HCT116 (cell line): ENCODE measurements at regions not wholly inside any gene's neighbourhood (a gene's known extent, or its start where the extent isn't known, plus 50 kb on each side); places are given as distances from the start of the nearest gene placed in this dataset.
A peak's percentile ranks its signal among the peaks of the same experiment; 100 is the strongest.

Experiments used
- ATAC-seq: fragments of 200-7000 bp; cut with Tn5 transposase; 2 replicates; pipeline ENCODE4 v1.9.1; 2020; ENCODE audit warnings: mild to moderate bottlenecking, moderate library complexity
- BruUV-seq: library from RNA; stranded (reverse); fragments of 400-500 nt; replicated peaks from 2 replicates; lab custom pipeline; 2021; lab: Mats Ljungman, UMichigan
- CTCF ChIA-PET: fragments of 300-600 bp; sonication (Branson Sonifier 250); formaldehyde crosslinking; loops from one replicate; lab custom pipeline; 2021; ENCODE audit warnings: antibody characterized with exemption; lab: Charles Lee
- POLR2A ChIA-PET: fragments of 300-600, 350-600 bp; sonication (Branson Sonifier 250); formaldehyde crosslinking; loops from one replicate; lab custom pipeline; 2021; ENCODE audit warnings: antibody characterized with exemption; lab: Charles Lee
- RAD21 ChIA-PET, 2 experiments: fragments of 300-600 bp; sonication (Branson Sonifier 250); formaldehyde crosslinking; loops; one replicate each; lab custom pipeline; 2023; ENCODE audit warnings: low total read pairs in 2 of 2; ENCODE audit not compliant: uncharacterized antibody in 2 of 2, unreplicated experiment in 2 of 2, low non-redundant PET in 1 of 2; lab: Charles Lee
- DNase-seq: peaks from one replicate; pipeline ENCODE4 v3.0.0-alpha.2; 2010; ENCODE audit warnings: low read depth, low spot score
- H2AFZ ChIP-seq: fragments of 200-600 bp; shearing (Covaris generic), sonication (generic); 2 replicates; pipeline ENCODE4 v1.6.1; 2017; ENCODE audit warnings: low read depth, mixed run types, mixed read lengths, antibody characterized with exemption, low read length; ENCODE audit not compliant: poor library complexity, severe bottlenecking
- H3K27ac ChIP-seq: 2 replicates; pipeline ENCODE4 v1.5.1; 2012; ENCODE audit warnings: low read depth, low read length
- H3K27me3 ChIP-seq: fragments of 200-600 bp; sonication (generic); 2 replicates; pipeline ENCODE4 v1.6.1; 2016; ENCODE audit warnings: mixed run types, low read length, mixed read lengths; ENCODE audit not compliant: insufficient read depth
- H3K36me3 ChIP-seq, 2 experiments: fragments of 200-500 bp in 1 of 2; fragments of 200-600 bp in 1 of 2; sonication (Bioruptor generic) in 1 of 2; sonication (generic) in 1 of 2; 2 replicates each; pipeline versions ENCODE4 v1.5.1 to v1.6.1; 2014 to 2016; ENCODE audit warnings: low read length in 2 of 2, inconsistent platforms in 1 of 2, mixed read lengths in 1 of 2, mixed run types in 1 of 2; ENCODE audit not compliant: insufficient read depth in 2 of 2, control insufficient read depth in 1 of 2
- H3K4me1 ChIP-seq, 2 experiments: fragments of 200-600 bp in 1 of 2; sonication (generic) in 1 of 2; 2 replicates each; pipeline versions ENCODE4 v1.5.1 to v1.6.1; 2012 to 2017; ENCODE audit warnings: low read length in 2 of 2, inconsistent platforms in 1 of 2, mild to moderate bottlenecking in 1 of 2, mixed read lengths in 1 of 2, mixed run types in 1 of 2, moderate library complexity in 1 of 2; ENCODE audit not compliant: insufficient read depth in 2 of 2, control insufficient read depth in 1 of 2
- H3K4me2 ChIP-seq: fragments of 200-600 bp; sonication (generic); 2 replicates; pipeline ENCODE4 v1.6.1; 2017; ENCODE audit warnings: mixed run types, low read length, mixed read lengths
- H3K4me3 ChIP-seq, 2 experiments: fragments of 200-600 bp in 1 of 2; sonication (generic) in 1 of 2; replicated peaks in 1 of 2; 2 replicates each; pipeline ENCODE4 v1.5.1; 2011 to 2016; ENCODE audit warnings: low read length in 2 of 2, control low read depth in 1 of 2, low read depth in 1 of 2, mild to moderate bottlenecking in 1 of 2, mixed read lengths in 1 of 2, mixed run types in 1 of 2
- H3K79me2 ChIP-seq: fragments of 200-600 bp; sonication (generic); 2 replicates; pipeline ENCODE4 v1.6.1; 2017; ENCODE audit warnings: mild to moderate bottlenecking, mixed run types, low read length, moderate library complexity, mixed read lengths; ENCODE audit not compliant: insufficient read depth
- H3K9ac ChIP-seq: fragments of 200-600 bp; sonication (generic); 2 replicates; pipeline ENCODE4 v1.6.1; 2016; ENCODE audit warnings: low read length, mixed read lengths
- H3K9me2 ChIP-seq: fragments of 200-600 bp; sonication (generic), shearing (Covaris generic); 2 replicates; pipeline ENCODE4 v1.6.1; 2017; ENCODE audit warnings: mixed run types, mild to moderate bottlenecking, moderate library complexity; ENCODE audit not compliant: insufficient read depth
- H3K9me3 ChIP-seq, 2 experiments: fragments of 200-500 bp in 1 of 2; fragments of 200-600 bp in 1 of 2; sonication (Bioruptor generic) in 1 of 2; sonication (generic) in 1 of 2; 2 replicates each; pipeline ENCODE4 v1.6.1; 2014 to 2017; ENCODE audit warnings: low read length in 2 of 2, mixed read lengths in 2 of 2, inconsistent platforms in 1 of 2, low read depth in 1 of 2, mild to moderate bottlenecking in 1 of 2, mixed run types in 1 of 2, moderate library complexity in 1 of 2; ENCODE audit not compliant: control insufficient read depth in 1 of 2, insufficient read depth in 1 of 2
- H4K20me1 ChIP-seq: fragments of 200-600 bp; sonication (generic), shearing (Covaris generic); 2 replicates; pipeline ENCODE4 v1.6.1; 2017; ENCODE audit warnings: mixed run types, mild to moderate bottlenecking, moderate library complexity; ENCODE audit not compliant: insufficient read depth
- ATF3 ChIP-seq: IDR thresholded peaks from 2 replicates; pipeline ENCODE4 v1.6.1; 2012
- CBX3 ChIP-seq: IDR thresholded peaks from 2 replicates; pipeline ENCODE4 v1.6.1; 2012; ENCODE audit warnings: low read depth
- CEBPB ChIP-seq: IDR thresholded peaks from 2 replicates; pipeline ENCODE4 v1.6.1; 2012; ENCODE audit warnings: low read depth
- CTCF ChIP-seq, 3 experiments: fragments of 200-600 bp in 1 of 3; sonication (generic) in 1 of 3; IDR thresholded peaks in 2 of 3; conservative IDR thresholded peaks in 1 of 3; 2 replicates each; pipeline ENCODE4 v1.5.1; 2012 to 2017; ENCODE audit warnings: low read depth in 2 of 3, low read length in 2 of 3, antibody characterized with exemption in 1 of 3, borderline replicate concordance in 1 of 3, control low read depth in 1 of 3, mild to moderate bottlenecking in 1 of 3, mixed read lengths in 1 of 3, mixed run types in 1 of 3, moderate library complexity in 1 of 3; ENCODE audit not compliant: insufficient read depth in 1 of 3
- EGR1 ChIP-seq: IDR thresholded peaks from 2 replicates; pipeline ENCODE4 v1.6.1; 2012; ENCODE audit warnings: low read depth
- ELF1 ChIP-seq: IDR thresholded peaks from 2 replicates; pipeline ENCODE4 v1.6.1; 2012; ENCODE audit warnings: low read depth, borderline replicate concordance
- EZH2 ChIP-seq: fragments of 200-600 bp; sonication (generic); IDR thresholded peaks from 2 replicates; pipeline ENCODE4 v1.6.1; 2017; ENCODE audit warnings: antibody characterized with exemption, mixed run types
- EZH2phosphoT487 ChIP-seq: fragments of 200-600 bp; IDR thresholded peaks from 2 replicates; pipeline ENCODE4 v1.6.1; 2018; ENCODE audit warnings: antibody characterized with exemption, borderline replicate concordance
- FOSL1 ChIP-seq: IDR thresholded peaks from 2 replicates; pipeline ENCODE4 v1.6.1; 2012; ENCODE audit warnings: low read depth
- JUND ChIP-seq: IDR thresholded peaks from 2 replicates; pipeline ENCODE4 v1.6.1; 2012
- MAX ChIP-seq: IDR thresholded peaks from 2 replicates; pipeline ENCODE4 v1.6.1; 2012
- POLR2A ChIP-seq: IDR thresholded peaks from 2 replicates; pipeline ENCODE4 v1.7.0; 2011; ENCODE audit warnings: borderline replicate concordance; ENCODE audit not compliant: insufficient read depth, insufficient read length; ENCODE audit errors: extremely low read depth
- POLR2AphosphoS5 ChIP-seq: IDR thresholded peaks from 2 replicates; pipeline ENCODE4 v1.6.1; 2011; ENCODE audit warnings: mild to moderate bottlenecking, low read depth, low read length, moderate library complexity
- REST ChIP-seq: IDR thresholded peaks from 2 replicates; pipeline ENCODE4 v1.6.1; 2012; ENCODE audit warnings: low read depth
- SIN3A ChIP-seq: IDR thresholded peaks from 2 replicates; pipeline ENCODE4 v1.6.1; 2012; ENCODE audit warnings: low read depth
- SP1 ChIP-seq: IDR thresholded peaks from 2 replicates; pipeline ENCODE4 v1.6.1; 2012; ENCODE audit warnings: low read depth
- SRF ChIP-seq: IDR thresholded peaks from 2 replicates; pipeline ENCODE4 v1.6.1; 2012; ENCODE audit warnings: low read depth
- TCF7L2 ChIP-seq: IDR thresholded peaks from 2 replicates; pipeline ENCODE4 v1.7.0; 2011; ENCODE audit warnings: borderline replicate concordance, inconsistent platforms; ENCODE audit not compliant: insufficient read depth, insufficient read length; ENCODE audit errors: extremely low read depth
- ZFX ChIP-seq: fragments of 450-650 bp; IDR thresholded peaks from 2 replicates; pipeline ENCODE4 v1.6.1; 2017
- intact Hi-C: fragments of 100-400 bp; cut with micrococcal nuclease; formaldehyde crosslinking; loops from 2 replicates; pipeline ENCODE4 v1.10.0; 2022

- Histone ChIP-seq H3K9ac (no peak overlapping the region), H3K4me1 (no peaks in the 10 kb centered on the region), H3K27me3 (no peaks in the 10 kb centered on the region), H3K4me3 (no peak overlapping the region), H2AFZ (peak overlapping the region; percentile 41), H3K9me3 (peaks cover 0 to 8% of the 10 kb centered on the region in 2 experiments; a peak in 1 of 4 replicates), H3K36me3 (no peaks in the 10 kb centered on the region), H3K4me2 (no peak overlapping the region), H3K79me2 (no peaks in the 10 kb centered on the region), H4K20me1 (no peaks in the 10 kb centered on the region), H3K9me2 (no peaks in the 10 kb centered on the region), H3K27ac (no peak overlapping the region)
- RAD21 ChIA-PET: no interaction called here
- DNase-seq (no peak), ATAC-seq (no peak)
- no peak for TF ChIP-seq SRF
- no peak for TF ChIP-seq TCF7L2
- TF ChIP-seq EGR1: no peak
- TF ChIP-seq EZH2phosphoT487: no peak
- TF ChIP-seq ELF1: no peak
- no peak for TF ChIP-seq POLR2AphosphoS5
- TF ChIP-seq SP1: no peak
- TF ChIP-seq FOSL1: no peak
- TF ChIP-seq MAX: no peak
- no peak for TF ChIP-seq ZFX
- no peak for TF ChIP-seq REST
- no peak for TF ChIP-seq ATF3
- TF ChIP-seq CTCF (IDR thresholded peaks at IDR 0.05 in 2 of 3, conservative IDR thresholded peaks at IDR 0.05 in 1 of 3; ENCODE audit: borderline replicate concordance in 1 of 3, insufficient read depth in 1 of 3, low read depth in 2 of 3, low read length in 2 of 3): no peak
- TF ChIP-seq CBX3: no peak
- no peak for TF ChIP-seq JUND
- no peak for TF ChIP-seq POLR2A
- no peak for TF ChIP-seq SIN3A
- TF ChIP-seq CEBPB: no peak
- TF ChIP-seq EZH2: no peak
- no TSS peak for BruUV-seq
- CTCF ChIA-PET: no interaction called here
- intact Hi-C loops: no loop called here
- POLR2A ChIA-PET: no interaction called here
Observed at GRCh38 chr2:187815113-187815512, 260.9 kb upstream of the TFPI start.
